Esophagus squamous epithelium (tissue), 5 donors: ENCODE measurements at regions not wholly inside any gene's neighbourhood (a gene's known extent, or its start where the extent isn't known, plus 50 kb on each side); places are given as distances from the start of the nearest gene placed in this dataset.

Source experiments
- DNase-seq: peaks from one replicate; lab custom pipeline; 2025; lab: John Stamatoyannopoulos, UW
- H3K27ac ChIP-seq, 4 donors: fragments of 200-600 bp; sonication (generic); one replicate each; pipeline ENCODE4 v1.5.1; 2016 to 2019; ENCODE audit warnings: mild to moderate bottlenecking in 1 of 4
- H3K27me3 ChIP-seq, 4 donors: fragments of 200-600 bp; sonication (generic); 1 replicate in 3 of 4; 2 replicates in 1 of 4; pipeline versions ENCODE4 v1.5.1 to v1.6.0; 2017 to 2021; ENCODE audit warnings: antibody characterized with exemption in 1 of 4
- H3K36me3 ChIP-seq, 3 donors: fragments of 200-600 bp; sonication (generic); one replicate each; pipeline ENCODE4 v1.5.1; 2016 to 2019
- H3K4me1 ChIP-seq, 3 donors: fragments of 200-600 bp; sonication (generic); one replicate each; pipeline ENCODE4 v1.5.1; 2017 to 2019
- H3K4me3 ChIP-seq, 4 donors: fragments of 200-600 bp; sonication (generic); 1 replicate in 3 of 4; 2 replicates in 1 of 4; pipeline ENCODE4 v1.5.1; 2016 to 2019; ENCODE audit warnings: mild to moderate bottlenecking in 2 of 4, moderate library complexity in 1 of 4
- H3K9me3 ChIP-seq, 3 donors: fragments of 200-600 bp; sonication (generic); one replicate each; pipeline ENCODE4 v1.5.1; 2016 to 2019
- POLR2A ChIP-seq, 4 donors: fragments of 450-650 bp; IDR thresholded peaks; one replicate each; pipeline ENCODE4 v1.6.1; 2017; ENCODE audit warnings: antibody characterized with exemption in 4 of 4, mild to moderate bottlenecking in 4 of 4, moderate library complexity in 3 of 4
- WGBS, 2 donors: methylation state at CpG; one replicate each; pipeline ENCODE4 v1.1.5; 2018; 5-methylcytosine and 5-hydroxymethylcytosine counted together
- intact Hi-C: fragments of 100-400 bp; cut with DNase I; formaldehyde crosslinking; loops from one replicate; pipeline ENCODE4 v1.15.0; 2022
- TF ChIP-seq, protein P1 (sequence below), 6 experiments: fragments of 450-650 bp in 4 of 6; fragments of 200-600 bp in 2 of 6; sonication (generic) in 2 of 6; IDR thresholded peaks; one replicate each; pipeline ENCODE4 v1.5.1; 2016 to 2019; ENCODE audit warnings: antibody characterized with exemption in 6 of 6, mild to moderate bottlenecking in 4 of 6, moderate library complexity in 4 of 6
- donor health status: DM: yes; HTN: yes; CAD: no.

DNA sequence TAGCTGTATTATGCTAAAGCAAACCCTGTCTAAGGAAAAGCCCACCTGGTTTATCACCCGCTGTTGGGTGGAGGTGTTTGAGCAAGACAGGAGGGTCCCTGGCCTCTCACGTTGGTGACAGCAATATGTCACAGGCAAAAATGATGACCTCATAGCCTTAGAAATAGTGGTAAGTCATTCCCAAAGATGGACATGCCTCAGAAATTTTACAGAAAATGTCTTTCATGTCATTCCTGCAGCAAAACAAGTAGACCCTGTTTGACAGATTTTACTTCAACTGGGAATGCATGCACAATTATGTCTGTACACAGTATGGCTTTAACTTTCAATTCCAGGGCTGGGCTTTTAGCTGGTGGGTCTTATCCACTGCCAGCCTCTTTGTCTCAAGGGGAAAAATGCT lies 362.3 kb upstream of the C2CD4B start:
- Histone ChIP-seq H3K4me1 (no peaks in the 10 kb centered on the region), H3K27me3 (no peaks in the 10 kb centered on the region), H3K36me3 (no peaks in the 10 kb centered on the region), H3K27ac (no peak overlapping the region), H3K4me3 (no peak overlapping the region), H3K9me3 (no peaks in the 10 kb centered on the region)
- DNase-seq = no peak
- 52 to 79% methylated on average over 2 of the region's 2 CpGs for WGBS, 2 donors
- no peak for TF ChIP-seq POLR2A (IDR thresholded peaks at IDR 0.05)
- TF ChIP-seq, protein P1, sequence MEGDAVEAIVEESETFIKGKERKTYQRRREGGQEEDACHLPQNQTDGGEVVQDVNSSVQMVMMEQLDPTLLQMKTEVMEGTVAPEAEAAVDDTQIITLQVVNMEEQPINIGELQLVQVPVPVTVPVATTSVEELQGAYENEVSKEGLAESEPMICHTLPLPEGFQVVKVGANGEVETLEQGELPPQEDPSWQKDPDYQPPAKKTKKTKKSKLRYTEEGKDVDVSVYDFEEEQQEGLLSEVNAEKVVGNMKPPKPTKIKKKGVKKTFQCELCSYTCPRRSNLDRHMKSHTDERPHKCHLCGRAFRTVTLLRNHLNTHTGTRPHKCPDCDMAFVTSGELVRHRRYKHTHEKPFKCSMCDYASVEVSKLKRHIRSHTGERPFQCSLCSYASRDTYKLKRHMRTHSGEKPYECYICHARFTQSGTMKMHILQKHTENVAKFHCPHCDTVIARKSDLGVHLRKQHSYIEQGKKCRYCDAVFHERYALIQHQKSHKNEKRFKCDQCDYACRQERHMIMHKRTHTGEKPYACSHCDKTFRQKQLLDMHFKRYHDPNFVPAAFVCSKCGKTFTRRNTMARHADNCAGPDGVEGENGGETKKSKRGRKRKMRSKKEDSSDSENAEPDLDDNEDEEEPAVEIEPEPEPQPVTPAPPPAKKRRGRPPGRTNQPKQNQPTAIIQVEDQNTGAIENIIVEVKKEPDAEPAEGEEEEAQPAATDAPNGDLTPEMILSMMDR (IDR thresholded peaks at IDR 0.05) = no peak
- intact Hi-C loops = no loop called here

DNA sequence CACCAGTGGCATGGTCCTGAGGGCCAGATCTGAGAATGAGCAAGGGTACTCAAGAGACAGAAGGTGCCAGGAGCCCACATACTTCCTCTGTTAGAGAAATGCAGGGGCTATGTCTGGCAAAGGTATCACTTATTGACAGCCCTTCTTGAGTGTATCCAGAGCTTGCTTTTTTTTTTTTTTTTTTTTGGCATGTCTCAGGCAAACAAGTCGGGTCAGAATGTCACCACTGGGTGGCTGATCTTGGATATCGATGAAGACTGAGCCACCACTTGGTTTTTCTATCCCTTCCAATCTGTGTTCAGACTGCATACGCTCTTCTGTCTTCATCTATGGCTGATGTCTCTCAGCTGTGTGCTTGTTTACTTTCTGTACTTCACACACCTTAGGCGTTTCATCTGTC lies 363.4 kb upstream of the C2CD4B start:
- Histone ChIP-seq H3K4me1 (no peaks in the 10 kb centered on the region), H3K27me3 (no peaks in the 10 kb centered on the region), H3K27ac (no peak overlapping the region), H3K9me3 (no peaks in the 10 kb centered on the region), H3K4me3 (no peak overlapping the region), H3K36me3 (no peaks in the 10 kb centered on the region)
- DNase-seq = no peak
- intact Hi-C loops = no loop called here
- 66 to 79% methylated on average over 4 of the region's 4 CpGs for WGBS, 2 donors
- TF ChIP-seq, protein P1 (IDR thresholded peaks at IDR 0.05) = no peak
- TF ChIP-seq POLR2A (IDR thresholded peaks at IDR 0.05) = no peak

DNA sequence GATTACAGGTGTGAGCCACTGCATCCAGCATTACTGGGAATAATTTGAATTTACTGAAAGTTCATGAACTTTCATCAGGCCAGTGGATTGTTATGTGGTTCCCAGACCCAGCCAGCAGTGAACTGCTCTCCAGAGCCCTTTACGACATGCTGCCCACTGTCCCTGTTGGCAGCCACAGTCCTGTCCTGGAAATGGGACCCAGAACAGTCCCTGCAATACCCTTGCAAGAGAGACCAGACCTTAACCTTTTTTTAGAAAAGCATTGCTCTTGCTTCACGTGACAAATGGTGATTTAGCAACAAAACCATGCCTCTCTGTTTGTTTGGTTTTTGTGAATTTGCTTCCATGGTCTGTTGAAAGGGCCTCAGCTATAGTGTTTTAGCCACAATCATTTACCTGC lies 367.3 kb upstream of the C2CD4B start:
- Histone ChIP-seq H3K4me3 (no peak overlapping the region), H3K36me3 (no peaks in the 10 kb centered on the region), H3K27me3 (no peaks in the 10 kb centered on the region), H3K27ac (no peak overlapping the region), H3K4me1 (no peaks in the 10 kb centered on the region), H3K9me3 (no peaks in the 10 kb centered on the region)
- intact Hi-C loops = no loop called here
- no peak for TF ChIP-seq POLR2A (IDR thresholded peaks at IDR 0.05)
- TF ChIP-seq, protein P1 (IDR thresholded peaks at IDR 0.05) = no peak
- WGBS, 2 donors = 81 to 90% methylated on average over 2 of the region's 2 CpGs
- no peak for DNase-seq

DNA sequence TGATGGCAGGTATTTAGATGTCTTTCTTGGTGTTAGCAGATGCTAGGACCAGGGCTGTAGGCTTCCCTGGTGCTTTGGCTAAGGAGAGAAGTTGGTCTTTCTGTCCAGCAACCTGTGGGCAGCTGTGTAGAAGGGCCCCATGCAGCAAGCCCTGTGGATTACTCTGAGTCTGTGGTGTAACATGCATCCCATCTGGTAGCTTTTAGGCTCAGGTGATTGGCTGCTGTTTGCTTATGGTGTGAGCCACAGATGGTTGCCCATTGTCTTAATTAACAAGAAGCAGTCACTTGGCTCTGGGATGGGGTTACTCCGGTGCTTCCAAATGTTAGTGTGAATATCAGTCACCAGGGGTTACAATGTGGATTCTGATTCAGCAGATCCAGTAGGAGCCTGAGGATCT lies 368.6 kb upstream of the C2CD4B start:
- intact Hi-C loops = no loop called here
- TF ChIP-seq, protein P1 (IDR thresholded peaks at IDR 0.05) = no peak
- no peak for TF ChIP-seq POLR2A (IDR thresholded peaks at IDR 0.05)
- Histone ChIP-seq H3K9me3 (no peaks in the 10 kb centered on the region), H3K36me3 (no peaks in the 10 kb centered on the region), H3K4me1 (no peaks in the 10 kb centered on the region), H3K27ac (no peak overlapping the region), H3K27me3 (no peaks in the 10 kb centered on the region), H3K4me3 (no peak overlapping the region)
- WGBS, 2 donors = 75% methylated on average over 1 of the region's 1 CpG; no CpG with 5 or more reads in 1 of the 2 donors
- no peak for DNase-seq

DNA sequence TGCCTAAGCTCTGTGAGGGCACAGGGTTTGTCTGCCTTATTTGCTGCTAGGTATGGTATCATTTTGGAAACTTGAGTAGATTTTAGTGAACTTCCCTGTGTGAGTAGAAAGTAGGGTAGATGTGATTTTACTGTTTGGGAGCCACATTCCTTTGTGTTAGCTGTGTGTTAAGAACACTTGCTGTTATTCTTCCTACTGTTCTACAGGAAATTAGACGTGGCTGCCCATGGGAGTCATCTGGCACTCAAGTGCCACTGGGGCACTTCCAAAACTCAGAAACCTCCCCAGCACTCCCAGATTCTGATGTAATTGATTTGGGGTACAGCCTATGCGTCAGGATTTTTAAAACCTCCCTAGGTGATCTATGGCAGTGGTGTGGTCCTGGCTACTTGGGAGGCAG lies 369.9 kb upstream of the C2CD4B start:
- Histone ChIP-seq H3K4me3 (no peak overlapping the region), H3K9me3 (no peaks in the 10 kb centered on the region), H3K36me3 (no peaks in the 10 kb centered on the region), H3K4me1 (no peaks in the 10 kb centered on the region), H3K27me3 (no peaks in the 10 kb centered on the region), H3K27ac (no peak overlapping the region)
- intact Hi-C loops = no loop called here
- 64 to 73% methylated on average over 2 of the region's 2 CpGs for WGBS, 2 donors
- no peak for DNase-seq
- TF ChIP-seq POLR2A (IDR thresholded peaks at IDR 0.05) = no peak
- TF ChIP-seq, protein P1 (IDR thresholded peaks at IDR 0.05) = no peak
